ENCODE measurements at regions not wholly inside any gene's neighbourhood (a gene's known extent, or its start where the extent isn't known, plus 50 kb on each side); places are given as distances from the start of the nearest gene placed in this dataset.

DNA sequence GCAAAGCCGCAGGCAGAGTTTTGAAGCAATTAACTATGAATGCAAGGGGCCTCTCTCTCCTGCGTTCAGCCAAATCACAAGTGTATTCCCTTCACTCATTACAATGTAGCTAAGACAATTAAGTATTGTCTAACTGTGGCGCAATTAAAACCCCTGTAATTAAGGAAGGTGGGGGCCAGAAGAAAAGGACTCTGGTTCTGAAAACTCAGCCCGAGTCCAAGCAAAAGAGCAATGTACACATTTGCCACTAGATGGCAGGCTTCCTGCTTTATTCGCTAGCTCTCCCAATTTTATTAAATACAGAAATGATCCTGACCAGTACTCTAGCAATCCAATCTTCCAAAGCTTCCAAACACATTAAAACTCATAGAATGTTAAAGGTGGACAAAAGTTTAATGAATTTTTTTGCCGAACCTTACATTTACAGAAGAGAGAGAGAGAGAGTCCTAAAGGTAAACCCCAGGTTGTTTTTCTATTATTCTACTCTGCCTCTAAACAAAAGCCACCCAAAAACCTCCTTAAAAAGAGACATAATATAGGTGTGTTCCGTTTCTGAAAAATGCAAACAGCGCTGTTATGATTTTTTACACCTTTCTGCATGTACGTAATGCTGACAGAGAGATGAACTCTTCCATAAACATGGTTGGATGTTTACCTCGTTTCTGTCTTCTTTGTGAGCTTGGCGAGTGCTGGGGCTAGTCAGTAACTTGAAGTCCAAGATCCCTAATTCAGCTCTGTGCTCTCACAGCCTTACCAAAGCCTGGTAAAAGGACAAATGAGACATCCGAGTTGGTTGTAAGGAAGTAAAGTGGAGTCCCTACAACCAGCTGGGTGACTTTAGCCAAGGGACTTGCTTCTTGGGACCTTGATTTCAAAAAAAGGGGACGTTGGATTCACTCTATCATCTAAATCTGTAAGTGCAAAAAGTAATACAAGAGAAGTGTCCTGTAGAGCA, 50.9 kb upstream of the VASH1 start:
- H3K9me3 ChIP-seq (ENCODE audit: control insufficient read depth, insufficient read depth, low read length) = no peaks in the 10 kb centered on the region
- intact Hi-C loops (cut with micrococcal nuclease) = loop anchor here (1.0 kb wide), 2 partner anchors 75 to 101 kb away; no protein-coding TSS in a partner anchor
- no peak overlapping the region for H3K27ac ChIP-seq (ENCODE audit: low read length)
- TF ChIP-seq, protein P1, sequence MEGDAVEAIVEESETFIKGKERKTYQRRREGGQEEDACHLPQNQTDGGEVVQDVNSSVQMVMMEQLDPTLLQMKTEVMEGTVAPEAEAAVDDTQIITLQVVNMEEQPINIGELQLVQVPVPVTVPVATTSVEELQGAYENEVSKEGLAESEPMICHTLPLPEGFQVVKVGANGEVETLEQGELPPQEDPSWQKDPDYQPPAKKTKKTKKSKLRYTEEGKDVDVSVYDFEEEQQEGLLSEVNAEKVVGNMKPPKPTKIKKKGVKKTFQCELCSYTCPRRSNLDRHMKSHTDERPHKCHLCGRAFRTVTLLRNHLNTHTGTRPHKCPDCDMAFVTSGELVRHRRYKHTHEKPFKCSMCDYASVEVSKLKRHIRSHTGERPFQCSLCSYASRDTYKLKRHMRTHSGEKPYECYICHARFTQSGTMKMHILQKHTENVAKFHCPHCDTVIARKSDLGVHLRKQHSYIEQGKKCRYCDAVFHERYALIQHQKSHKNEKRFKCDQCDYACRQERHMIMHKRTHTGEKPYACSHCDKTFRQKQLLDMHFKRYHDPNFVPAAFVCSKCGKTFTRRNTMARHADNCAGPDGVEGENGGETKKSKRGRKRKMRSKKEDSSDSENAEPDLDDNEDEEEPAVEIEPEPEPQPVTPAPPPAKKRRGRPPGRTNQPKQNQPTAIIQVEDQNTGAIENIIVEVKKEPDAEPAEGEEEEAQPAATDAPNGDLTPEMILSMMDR (IDR thresholded peaks at IDR 0.05) = peak; percentile 80
- Mint-ChIP-seq H3K36me3 (no peaks in the 10 kb centered on the region), H3K4me1 (no peaks in the 10 kb centered on the region), H3K4me3 (no peak overlapping the region), H3K27me3 (ENCODE audit: low read depth in 2 of 2) (peaks cover 1 to 7% of the 10 kb centered on the region in 2 donors), H3K27ac (no peak overlapping the region), H3K9me3 (no peaks in the 10 kb centered on the region)
- 54% methylated on average over 11 of the region's 13 CpGs for WGBS (ENCODE audit: insufficient coverage)
- no peaks in the 10 kb centered on the region for H3K36me3 ChIP-seq (ENCODE audit: control insufficient read depth, insufficient read depth, low read length)
- no peaks in the 10 kb centered on the region for H3K27me3 ChIP-seq (ENCODE audit: control insufficient read depth, insufficient read depth, low read length)
- H3K4me3 ChIP-seq (ENCODE audit: low read length) = no peak overlapping the region
- ATAC-seq (peak in 2 of 3 donors; percentile 38 to 62), DNase-seq (peak in 1 of 2 donors; percentile 71)
- H3K4me1 ChIP-seq (ENCODE audit: control insufficient read depth, insufficient read depth, low read length) = no peaks in the 10 kb centered on the region
